Hematopoietic multipotent progenitor cell treated with erythropoietin and hydrocortisone succinate and interleukin-3 and kit ligand, for 15 days (in vitro differentiated cells): ENCODE measurements at regions not wholly inside any gene's neighbourhood (a gene's known extent, or its start where the extent isn't known, plus 50 kb on each side); places are given as distances from the start of the nearest gene placed in this dataset.
"Not testable (repeated sequence)": the region's sequence is repeated elsewhere in the genome, so short reads cannot be mapped to it uniquely, and the experiment has no call there.

Experiments
- DNase-seq: peaks from one replicate; pipeline ENCODE4 v3.0.0-alpha.2; 2015; ENCODE audit warnings: low spot score

DNA sequence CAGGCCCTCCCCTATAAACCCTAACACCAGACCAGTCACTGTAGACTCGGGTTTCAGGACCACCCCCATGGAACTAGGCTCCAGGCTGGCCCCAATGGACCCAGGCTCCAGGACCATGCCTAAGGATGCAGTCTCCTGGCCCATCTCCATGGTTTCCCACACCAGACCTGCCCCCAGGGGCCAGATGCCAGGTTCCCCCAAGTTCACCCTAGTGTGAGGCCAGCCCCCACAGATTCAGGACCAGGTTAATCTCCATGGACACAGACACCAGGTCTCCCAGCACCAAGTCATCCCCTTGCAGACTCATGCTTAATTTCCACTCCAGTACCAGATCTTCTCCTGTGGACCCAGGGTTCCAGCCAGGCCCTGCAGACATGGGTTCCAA, 103.8 kb upstream of the LANCL2 start:
- no peak for DNase-seq

DNA sequence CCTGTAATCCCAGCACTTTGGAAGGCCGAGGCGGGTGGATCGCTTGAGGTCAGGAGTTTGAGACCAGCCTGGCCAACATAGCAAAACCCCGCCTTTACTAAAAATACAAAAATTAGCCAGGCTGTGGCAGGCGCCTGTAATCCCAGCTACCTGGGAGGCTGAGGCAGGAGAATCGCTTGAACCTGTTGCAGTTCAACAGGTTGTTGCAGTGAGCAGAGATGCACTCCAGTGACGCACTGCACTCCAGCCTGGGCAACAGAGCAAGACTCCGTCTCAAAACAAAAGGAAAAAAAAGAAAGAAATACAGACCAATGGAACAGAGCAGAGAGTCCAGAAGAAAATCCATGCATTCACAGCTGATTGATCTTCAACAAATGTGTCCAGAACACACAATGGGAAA, 99.8 kb upstream of the LANCL2 start:
- not testable (repeated sequence) for DNase-seq

DNA sequence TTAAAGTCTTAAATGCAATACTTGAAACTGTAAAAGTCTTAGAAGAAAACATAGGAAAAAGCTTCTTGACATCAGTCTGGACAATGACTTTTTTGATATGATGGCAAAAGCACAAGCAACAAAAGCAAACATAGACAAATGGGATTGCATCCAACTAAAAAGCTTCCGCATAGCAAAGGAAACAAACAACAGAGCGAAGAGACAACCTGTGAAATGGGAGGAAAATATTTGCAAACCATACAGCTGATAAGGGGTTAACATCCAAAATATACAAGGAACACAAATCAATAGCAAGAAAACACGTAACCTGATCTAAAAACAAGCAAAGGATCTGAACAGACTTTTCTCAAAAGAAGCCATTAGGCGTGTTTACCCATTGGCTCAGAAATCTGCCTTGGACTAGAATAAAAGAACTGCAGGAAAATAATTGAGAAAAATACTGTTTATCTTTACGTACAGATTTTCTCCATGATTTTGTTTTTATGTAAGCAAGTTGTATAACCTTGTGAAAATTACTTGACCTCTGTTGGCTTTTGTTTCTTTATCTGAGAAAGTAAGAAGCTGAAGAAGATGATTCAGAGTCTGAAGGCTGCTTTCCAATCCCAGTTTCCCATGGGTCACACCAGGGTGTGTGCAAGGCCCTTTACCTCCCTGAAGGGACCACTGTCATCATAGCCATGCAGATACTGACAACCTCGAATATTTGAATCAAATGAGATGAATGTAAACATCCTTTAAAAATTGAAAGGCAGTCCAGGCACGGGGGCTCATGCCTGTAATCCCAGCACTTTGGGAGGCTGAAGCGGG, 99.1 kb upstream of the LANCL2 start:
- DNase-seq = no peak

DNA sequence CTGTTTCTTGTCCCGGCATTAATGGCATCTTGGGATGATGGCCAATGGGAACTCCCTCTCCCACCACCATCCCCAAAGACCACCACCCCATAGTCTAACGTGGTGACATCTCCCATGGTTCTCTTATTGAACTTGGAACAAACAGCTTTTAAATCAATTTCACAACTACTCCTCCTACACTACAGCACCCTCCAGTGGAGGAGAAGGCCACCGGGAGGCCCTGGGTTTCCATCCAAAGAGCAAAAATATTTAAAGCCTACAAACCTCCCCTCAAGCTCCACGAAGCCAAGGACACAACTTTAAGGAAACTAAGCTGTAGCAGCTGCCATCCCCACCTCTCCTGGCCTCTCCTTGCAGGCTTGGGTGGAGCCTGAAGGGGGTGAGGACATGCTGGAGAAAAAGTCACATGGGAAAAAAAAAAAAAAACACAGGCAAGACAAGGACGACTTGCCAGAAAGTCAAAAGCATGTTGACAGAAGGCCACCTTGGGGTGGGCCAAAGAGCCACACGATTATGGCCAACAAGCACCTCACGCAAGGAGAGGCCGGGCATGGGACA, 94.0 kb upstream of the LANCL2 start:
- no peak for DNase-seq

- no peak for DNase-seq
Measured at GRCh38 chr7:55271661-55272060, 93.5 kb upstream of the LANCL2 start.

DNA sequence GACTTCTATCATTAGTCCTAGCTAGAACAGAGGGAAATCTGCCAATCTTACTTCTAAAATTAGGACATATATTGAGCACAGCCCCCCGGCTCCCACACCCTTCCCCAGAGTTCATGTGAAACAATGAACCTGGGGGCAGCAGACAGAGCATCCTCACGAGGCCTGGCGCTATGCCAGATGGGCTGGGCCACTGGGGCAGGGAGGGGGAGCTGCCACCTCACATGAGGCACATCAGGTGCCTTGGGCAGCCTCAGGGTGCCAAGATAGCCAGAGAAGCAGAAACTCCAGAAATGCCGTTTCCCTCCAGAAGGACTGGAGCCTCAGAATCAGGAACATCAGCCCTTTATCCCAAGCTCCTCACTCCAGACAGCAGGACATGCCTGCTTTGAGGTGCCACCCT, 92.8 kb upstream of the LANCL2 start:
- no peak for DNase-seq

DNA sequence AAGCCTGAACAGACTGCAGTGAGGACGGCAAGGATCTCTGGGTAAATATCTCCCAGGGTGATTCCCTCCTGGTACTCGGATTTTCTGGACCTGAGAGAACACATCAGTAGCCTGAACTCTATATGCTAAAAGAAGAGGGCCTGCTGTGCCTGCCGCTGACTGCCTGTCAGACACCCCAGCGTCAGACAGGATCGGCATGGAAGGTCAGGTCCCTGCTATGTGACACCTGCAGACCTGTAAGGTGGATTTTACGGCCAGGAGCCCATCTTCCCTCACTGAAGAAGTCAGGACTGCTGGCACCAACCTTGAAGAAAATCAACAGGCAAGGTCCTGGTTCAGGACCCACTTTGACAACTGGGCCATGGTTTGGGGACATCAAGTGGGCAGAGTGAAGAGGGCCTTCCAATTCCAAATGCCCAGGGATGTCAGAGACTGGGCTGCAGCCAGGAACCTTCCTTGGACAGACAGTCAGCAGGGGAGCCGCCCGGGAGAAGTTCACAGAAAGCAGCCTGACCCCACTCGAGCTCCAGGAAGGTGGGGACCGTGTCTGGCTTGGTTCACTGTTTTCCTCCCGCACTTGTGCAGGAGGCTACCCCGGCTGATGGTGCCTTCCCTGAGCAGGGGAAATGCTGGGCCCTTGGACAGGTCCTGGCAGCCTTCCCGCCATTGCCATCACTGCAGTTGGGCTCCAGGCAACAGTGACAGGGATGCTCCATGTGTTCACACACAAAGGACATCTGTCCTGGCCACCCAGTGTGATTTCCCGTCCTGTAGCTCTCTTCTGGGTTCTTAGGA, 91.8 kb upstream of the LANCL2 start:
- no peak for DNase-seq

- no peak for DNase-seq
Measured at GRCh38 chr7:55274156-55274555, 91.0 kb upstream of the LANCL2 start.

DNA sequence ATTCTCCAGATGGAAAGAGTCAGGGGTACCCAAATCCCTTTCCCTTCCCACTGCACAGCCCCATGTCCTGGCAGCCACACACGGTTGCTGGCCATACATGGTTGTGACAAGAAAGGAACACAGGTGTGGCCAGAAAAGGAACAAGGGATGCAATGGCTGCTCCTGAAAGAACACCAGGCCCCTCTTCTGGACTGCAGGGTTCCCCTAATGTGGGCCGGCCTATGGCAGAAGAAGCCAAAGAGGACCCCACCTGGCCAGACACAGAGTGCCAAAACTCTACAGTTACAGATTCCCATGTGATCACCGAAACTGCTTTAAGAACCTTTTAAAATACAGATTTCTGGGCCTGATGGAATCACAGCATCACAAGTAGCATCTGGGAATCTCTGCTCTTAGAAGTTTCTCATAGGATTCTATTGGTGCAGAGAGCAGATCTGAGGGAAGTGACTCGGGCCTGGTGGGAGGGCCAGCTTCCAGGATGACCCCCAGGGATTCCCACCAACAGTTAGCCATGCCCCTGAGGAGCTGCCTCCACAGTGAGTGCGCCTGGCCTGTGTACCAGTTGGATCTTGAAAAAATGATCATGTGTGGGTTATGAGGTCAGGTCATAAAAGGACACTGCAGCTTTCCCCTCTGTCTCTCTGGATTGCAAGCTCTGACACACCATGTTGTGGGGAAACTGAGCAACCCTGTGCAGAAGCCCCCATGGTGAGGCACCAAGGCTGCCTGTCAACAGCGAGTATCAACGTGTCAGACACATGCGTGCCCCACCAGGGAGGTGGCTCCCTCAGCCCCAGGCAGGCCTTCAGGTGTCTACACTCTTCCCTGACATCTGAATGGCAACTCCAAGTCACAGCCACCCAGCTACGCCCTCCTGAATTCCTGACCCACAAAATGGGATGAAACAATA, 89.6 kb upstream of the LANCL2 start:
- no peak for DNase-seq

- DNase-seq = no peak
Measured at GRCh38 chr7:55276572-55277295, 88.4 kb upstream of the LANCL2 start.

- no peak for DNase-seq
Measured at GRCh38 chr7:55277916-55278315, 87.2 kb upstream of the LANCL2 start.

- DNase-seq = no peak
Measured at GRCh38 chr7:55278321-55278720, 86.8 kb upstream of the LANCL2 start.

DNA sequence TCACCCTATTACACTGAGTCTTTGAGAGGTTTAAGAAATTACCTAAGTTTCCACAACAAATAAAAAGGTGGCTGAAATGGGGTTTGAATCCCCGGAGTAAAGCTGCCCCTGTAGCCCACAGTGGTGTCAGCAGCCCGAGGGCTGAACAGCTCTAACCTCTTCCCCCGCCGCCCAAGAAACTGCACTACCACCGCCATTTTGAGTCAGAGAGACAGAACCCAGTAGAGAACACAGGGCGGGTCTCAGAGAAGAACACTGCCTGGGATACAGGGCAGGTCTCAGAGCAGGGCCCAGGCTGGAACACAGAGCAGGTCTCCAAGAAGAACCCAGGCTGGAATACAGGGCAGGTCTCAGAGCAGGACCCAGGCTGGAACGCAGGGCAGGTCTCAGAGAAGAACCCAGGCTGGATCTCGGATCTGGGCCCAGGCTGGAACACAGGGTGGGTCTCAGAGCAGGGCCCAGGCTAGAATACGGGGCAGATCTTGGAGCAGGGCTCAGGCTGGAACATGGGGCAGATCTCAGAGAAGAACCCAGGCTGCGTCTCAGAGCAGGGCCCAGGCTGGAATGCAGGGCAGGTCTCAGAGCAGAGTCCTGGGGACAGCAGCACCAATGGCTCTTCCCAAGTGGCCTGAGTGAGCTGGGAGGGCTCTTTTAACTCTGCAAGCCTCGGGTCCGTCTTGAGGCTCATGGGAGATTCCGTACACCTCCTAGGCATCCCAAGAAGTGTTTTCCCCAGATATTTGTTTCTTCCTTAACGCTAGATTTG, 85.9 kb upstream of the LANCL2 start:
- DNase-seq = no peak

- DNase-seq = peak; percentile 42
Measured at GRCh38 chr7:55280031-55280454, 85.1 kb upstream of the LANCL2 start.

- no peak for DNase-seq
Measured at GRCh38 chr7:55285665-55286064, 79.5 kb upstream of the LANCL2 start.

- DNase-seq = no peak
Measured at GRCh38 chr7:55286666-55287065, 78.5 kb upstream of the LANCL2 start.

GRCh38 chr7:55288070-55288824, 76.9 kb upstream of the LANCL2 start:
- no peak for DNase-seq

DNA sequence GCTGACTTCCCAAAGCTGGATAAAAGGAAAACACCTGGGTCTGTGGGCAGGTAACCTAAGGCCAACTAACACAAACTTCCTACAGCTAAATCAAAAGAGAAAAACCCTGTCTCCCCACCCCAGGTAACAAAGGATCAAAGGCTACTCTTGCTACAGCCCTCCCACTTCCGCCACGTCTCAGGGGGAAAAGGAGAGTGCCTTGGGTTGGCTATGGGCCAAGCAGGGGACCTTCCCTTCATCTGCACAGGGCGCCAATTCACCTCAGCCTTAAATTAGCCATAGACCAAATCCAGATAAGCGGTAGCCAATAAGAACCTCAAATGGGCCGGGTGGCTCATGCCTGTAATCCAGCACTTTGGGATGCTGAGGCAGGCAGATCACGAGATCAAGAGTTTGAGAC, 69.1 kb upstream of the LANCL2 start:
- DNase-seq = no peak

GRCh38 chr7:55299273-55299967, 65.7 kb upstream of the LANCL2 start:
- DNase-seq = no peak
